ENCODE measurements at regions not wholly inside any gene's neighbourhood (a gene's known extent, or its start where the extent isn't known, plus 50 kb on each side); places are given as distances from the start of the nearest gene placed in this dataset.

DNA sequence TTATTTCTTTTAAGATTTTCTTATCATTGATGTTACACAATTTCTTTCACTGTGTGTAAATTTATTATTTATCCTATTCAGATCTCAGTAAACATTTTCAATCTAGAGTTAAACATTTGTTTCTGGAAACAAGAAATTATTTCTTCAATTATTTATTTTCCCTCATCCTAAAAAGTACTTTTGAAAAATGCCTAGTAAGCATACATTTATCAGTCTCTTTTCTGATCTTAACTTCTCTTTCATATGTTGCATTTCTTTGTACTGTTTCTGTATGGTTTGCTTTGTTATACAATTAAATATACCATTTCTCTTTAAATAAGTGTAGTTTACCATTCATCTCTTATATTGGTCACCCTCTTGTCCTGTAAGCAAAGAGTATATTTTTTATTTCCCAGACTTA lies 263.2 kb downstream of the C12orf50 start:
- no peak overlapping the region for H2AFZ ChIP-seq (ENCODE audit: low read length)
- H2BK12ac ChIP-seq (ENCODE audit: insufficient read length, low read depth, low read length) = no peak overlapping the region
- no peak overlapping the region for H3K4me2 ChIP-seq (ENCODE audit: insufficient read depth, insufficient read length, low read length)
- Mint-ChIP-seq H3K4me3 (no peak overlapping the region), H3K27me3 (ENCODE audit: low read depth) (no peaks in the 10 kb centered on the region), H3K36me3 (ENCODE audit: insufficient read depth in 1 of 3, low read depth in 3 of 3) (no peaks in the 10 kb centered on the region), H3K4me1 (no peaks in the 10 kb centered on the region), H3K27ac (no peak overlapping the region), H3K9me3 (no peaks in the 10 kb centered on the region)
- TF ChIP-seq CTCF (conservative IDR thresholded peaks at IDR 0.05) = no peak
- no peak overlapping the region for H4K91ac ChIP-seq (ENCODE audit: insufficient read length, low read depth, low read length)
- no peak overlapping the region for H3K27ac ChIP-seq (ENCODE audit: insufficient read length, low read depth, low read length)
- H2BK5ac ChIP-seq (ENCODE audit: insufficient read length, low read length) = no peak overlapping the region
- no peak overlapping the region for H3K9ac ChIP-seq (ENCODE audit: extremely low read depth, insufficient read length, low read length)
- no peaks in the 10 kb centered on the region for H3K79me2 ChIP-seq (ENCODE audit: insufficient read depth, low read length)
- no peak overlapping the region for H2BK20ac ChIP-seq (ENCODE audit: low read depth, low read length, poor library complexity, severe bottlenecking)
- H4K20me1 ChIP-seq (ENCODE audit: control insufficient read depth, insufficient read depth, insufficient read length) = no peaks in the 10 kb centered on the region
- no peak for DNase-seq
- no peak overlapping the region for H2AK5ac ChIP-seq (ENCODE audit: insufficient read length, low read length)
- H3K18ac ChIP-seq (ENCODE audit: insufficient read length, low read depth, low read length) = no peak overlapping the region
- H3K79me1 ChIP-seq (ENCODE audit: insufficient read depth, low read depth, low read length, poor library complexity, severe bottlenecking) = no peaks in the 10 kb centered on the region
- no peak overlapping the region for H4K8ac ChIP-seq (replicated peaks; ENCODE audit: insufficient read length, low read depth, low read length)
- no peak overlapping the region for H3T11ph ChIP-seq (ENCODE audit: low read length)
- H3K56ac ChIP-seq (ENCODE audit: insufficient read length, low read depth, low read length) = no peak overlapping the region
- no peak overlapping the region for H2BK120ac ChIP-seq (ENCODE audit: low read depth, low read length, poor library complexity, severe bottlenecking)
- no peaks in the 10 kb centered on the region for H3K4me1 ChIP-seq (ENCODE audit: insufficient read depth, low read length)
- no peaks in the 10 kb centered on the region for H3K27me3 ChIP-seq (ENCODE audit: insufficient read depth, low read length)
- no peak overlapping the region for H4K5ac ChIP-seq (ENCODE audit: insufficient read length, low read depth, low read length)
- no peak overlapping the region for H3K23ac ChIP-seq (ENCODE audit: insufficient read length, low read depth, low read length)
- H3K9me3 ChIP-seq (ENCODE audit: control insufficient read depth, low read depth, low read length) = no peaks in the 10 kb centered on the region
- H3K14ac ChIP-seq (ENCODE audit: insufficient read depth, low read length) = no peak overlapping the region
- no peaks in the 10 kb centered on the region for H3K23me2 ChIP-seq (ENCODE audit: insufficient read length, low read depth, low read length, poor library complexity, severe bottlenecking)
- no peak overlapping the region for H3K4ac ChIP-seq (ENCODE audit: low read depth, low read length)
- H2BK15ac ChIP-seq (ENCODE audit: low read depth, low read length) = no peak overlapping the region
